ENCODE measurements at regions not wholly inside any gene's neighbourhood (a gene's known extent, or its start where the extent isn't known, plus 50 kb on each side); places are given as distances from the start of the nearest gene placed in this dataset.
"Not testable (repeated sequence)": the region's sequence is repeated elsewhere in the genome, so short reads cannot be mapped to it uniquely, and the experiment has no call there.

GRCh38 chr21:7916329-7917303 is 2604.8 kb upstream of the TPTE start:
- H3K4me1 ChIP-seq (ENCODE audit: control insufficient read depth, insufficient read depth, low read length) = no peaks in the 10 kb centered on the region
- no peak for DNase-seq (ENCODE audit: low read depth)

GRCh38 chr21:7917729-7918128 is 2603.7 kb upstream of the TPTE start:
- H3K4me1 ChIP-seq (ENCODE audit: control insufficient read depth, insufficient read depth, low read length) = no peaks in the 10 kb centered on the region
- H3K4me3 ChIP-seq (ENCODE audit: low read length) = no peak overlapping the region
- H3K9me3 ChIP-seq (ENCODE audit: control insufficient read depth, low read length) = peaks cover 29% of the 10 kb centered on the region
- H3K9ac ChIP-seq (ENCODE audit: low read length) = no peak overlapping the region
- no peaks in the 10 kb centered on the region for H3K36me3 ChIP-seq (ENCODE audit: control insufficient read depth, insufficient read depth, low read length, severe bottlenecking)
- DNase-seq (ENCODE audit: low read depth) = no peak
- no peaks in the 10 kb centered on the region for H3K27me3 ChIP-seq (replicated peaks; ENCODE audit: control insufficient read depth, insufficient read depth, low read length)

More at GRCh38 chr21:7916329-7917303, 2604.8 kb upstream of the TPTE start:
- Histone ChIP-seq H3K9ac (ENCODE audit: low read length) (no peak overlapping the region), H3K4me3 (ENCODE audit: low read length) (no peak overlapping the region), H3K36me3 (ENCODE audit: control insufficient read depth, insufficient read depth, low read length, severe bottlenecking) (no peaks in the 10 kb centered on the region), H3K27me3 (replicated peaks; ENCODE audit: control insufficient read depth, insufficient read depth, low read length) (no peaks in the 10 kb centered on the region), H3K9me3 (ENCODE audit: control insufficient read depth, low read length) (peaks cover 19% of the 10 kb centered on the region)

DNA sequence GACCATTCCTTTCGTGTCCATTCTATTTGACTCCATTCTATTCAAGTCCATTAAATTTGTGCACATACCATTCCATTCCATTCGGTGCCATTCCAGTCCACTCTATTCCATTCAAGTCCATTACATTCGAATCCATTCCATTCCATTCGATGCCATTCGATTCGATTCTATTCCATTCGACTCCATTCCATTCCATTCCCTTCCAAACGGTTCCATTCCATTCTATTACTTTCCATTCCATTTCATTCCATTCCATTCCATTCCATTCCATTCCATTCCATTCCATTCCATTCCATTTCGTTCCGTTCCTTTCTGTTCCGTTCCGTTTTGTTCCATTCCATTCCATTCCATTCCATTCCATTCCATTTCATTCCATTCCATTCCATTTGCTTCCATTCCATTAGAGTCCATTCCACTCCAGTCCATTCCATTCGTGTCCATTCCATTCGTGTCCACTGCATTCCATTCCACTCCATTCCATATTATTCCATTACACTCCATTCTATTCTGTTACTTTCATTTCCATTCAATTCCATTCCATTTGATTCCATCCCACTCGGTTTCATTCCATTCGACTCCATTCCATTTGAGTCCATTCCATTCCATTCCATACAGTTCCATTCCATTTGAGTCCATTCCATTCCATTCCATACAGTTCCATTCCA is 2595.3 kb upstream of the TPTE start:
- H3K9ac ChIP-seq (ENCODE audit: low read length); H3K4me1 ChIP-seq (ENCODE audit: control insufficient read depth, insufficient read depth, low read length); H3K4me3 ChIP-seq (ENCODE audit: low read length); H3K36me3 ChIP-seq (ENCODE audit: control insufficient read depth, insufficient read depth, low read length, severe bottlenecking); DNase-seq (ENCODE audit: low read depth); H3K27me3 ChIP-seq (replicated peaks; ENCODE audit: control insufficient read depth, insufficient read depth, low read length): not testable (repeated sequence)
- peaks cover 59% of the 10 kb centered on the region for H3K9me3 ChIP-seq (ENCODE audit: control insufficient read depth, low read length)

DNA sequence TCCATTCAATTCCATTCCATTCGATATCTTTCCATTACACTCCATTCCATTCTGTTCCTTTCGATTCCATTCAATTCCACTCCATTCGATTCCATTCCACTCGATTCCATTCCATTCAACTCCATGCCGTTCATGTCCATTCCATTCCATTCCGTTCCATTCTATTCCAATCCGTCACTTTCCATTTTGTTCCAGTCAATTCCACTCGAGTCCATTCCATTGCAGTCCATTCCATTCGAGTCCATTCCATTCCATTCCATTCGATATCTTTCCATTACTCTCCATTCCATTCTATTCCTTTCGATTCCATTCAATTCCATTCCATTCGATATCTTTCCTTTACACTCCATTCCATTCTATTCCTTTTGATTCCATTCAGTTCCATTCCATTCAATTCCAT is 2592.9 kb upstream of the TPTE start:
- not testable (repeated sequence) for H3K4me3 ChIP-seq (ENCODE audit: low read length); DNase-seq (ENCODE audit: low read depth); H3K9ac ChIP-seq (ENCODE audit: low read length); H3K27me3 ChIP-seq (replicated peaks; ENCODE audit: control insufficient read depth, insufficient read depth, low read length); H3K4me1 ChIP-seq (ENCODE audit: control insufficient read depth, insufficient read depth, low read length); H3K36me3 ChIP-seq (ENCODE audit: control insufficient read depth, insufficient read depth, low read length, severe bottlenecking)
- peaks cover 55% of the 10 kb centered on the region for H3K9me3 ChIP-seq (ENCODE audit: control insufficient read depth, low read length)

DNA sequence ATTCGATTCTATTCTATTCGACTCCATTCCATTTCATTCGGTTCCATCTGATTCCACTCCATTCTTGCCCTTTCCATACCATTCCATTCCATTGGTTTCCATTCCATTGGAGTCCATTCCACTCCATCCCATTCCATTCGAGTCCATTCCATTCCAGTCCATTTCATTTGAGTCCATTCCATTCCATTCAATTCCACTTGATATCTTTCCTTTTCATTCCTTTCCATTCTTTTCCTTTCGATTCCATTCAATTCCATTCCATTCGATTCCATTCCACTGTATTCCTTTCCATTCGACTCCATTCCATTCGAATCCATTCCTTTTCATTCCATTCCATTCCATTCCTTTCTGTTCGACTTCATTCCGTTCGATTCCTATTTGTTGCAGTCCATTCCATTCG is 2591.8 kb upstream of the TPTE start:
- H3K9me3 ChIP-seq (ENCODE audit: control insufficient read depth, low read length) = peaks cover 56% of the 10 kb centered on the region
- H3K4me1 ChIP-seq (ENCODE audit: control insufficient read depth, insufficient read depth, low read length); H3K27me3 ChIP-seq (replicated peaks; ENCODE audit: control insufficient read depth, insufficient read depth, low read length); DNase-seq (ENCODE audit: low read depth); H3K9ac ChIP-seq (ENCODE audit: low read length); H3K4me3 ChIP-seq (ENCODE audit: low read length); H3K36me3 ChIP-seq (ENCODE audit: control insufficient read depth, insufficient read depth, low read length, severe bottlenecking): not testable (repeated sequence)

- not testable (repeated sequence) for H3K4me1 ChIP-seq (ENCODE audit: control insufficient read depth, insufficient read depth, low read length); DNase-seq (ENCODE audit: low read depth); H3K36me3 ChIP-seq (ENCODE audit: control insufficient read depth, insufficient read depth, low read length, severe bottlenecking); H3K9ac ChIP-seq (ENCODE audit: low read length); H3K27me3 ChIP-seq (replicated peaks; ENCODE audit: control insufficient read depth, insufficient read depth, low read length); H3K4me3 ChIP-seq (ENCODE audit: low read length)
- peaks cover 57% of the 10 kb centered on the region for H3K9me3 ChIP-seq (ENCODE audit: control insufficient read depth, low read length)
These were observed 2590.9 kb upstream of the TPTE start for GRCh38 chr21:7930445-7930844.

GRCh38 chr21:7932113-7932512 is 2589.3 kb upstream of the TPTE start:
- not testable (repeated sequence) for H3K4me3 ChIP-seq (ENCODE audit: low read length); H3K9ac ChIP-seq (ENCODE audit: low read length); H3K36me3 ChIP-seq (ENCODE audit: control insufficient read depth, insufficient read depth, low read length, severe bottlenecking); H3K4me1 ChIP-seq (ENCODE audit: control insufficient read depth, insufficient read depth, low read length); H3K27me3 ChIP-seq (replicated peaks; ENCODE audit: control insufficient read depth, insufficient read depth, low read length); DNase-seq (ENCODE audit: low read depth)
- peaks cover 60% of the 10 kb centered on the region for H3K9me3 ChIP-seq (ENCODE audit: control insufficient read depth, low read length)

- H3K27me3 ChIP-seq (replicated peaks; ENCODE audit: control insufficient read depth, insufficient read depth, low read length); H3K4me3 ChIP-seq (ENCODE audit: low read length); H3K4me1 ChIP-seq (ENCODE audit: control insufficient read depth, insufficient read depth, low read length); DNase-seq (ENCODE audit: low read depth); H3K9ac ChIP-seq (ENCODE audit: low read length); H3K36me3 ChIP-seq (ENCODE audit: control insufficient read depth, insufficient read depth, low read length, severe bottlenecking): not testable (repeated sequence)
- peaks cover 66% of the 10 kb centered on the region for H3K9me3 ChIP-seq (ENCODE audit: control insufficient read depth, low read length)
These were observed 2588.5 kb upstream of the TPTE start for GRCh38 chr21:7932834-7933233.

DNA sequence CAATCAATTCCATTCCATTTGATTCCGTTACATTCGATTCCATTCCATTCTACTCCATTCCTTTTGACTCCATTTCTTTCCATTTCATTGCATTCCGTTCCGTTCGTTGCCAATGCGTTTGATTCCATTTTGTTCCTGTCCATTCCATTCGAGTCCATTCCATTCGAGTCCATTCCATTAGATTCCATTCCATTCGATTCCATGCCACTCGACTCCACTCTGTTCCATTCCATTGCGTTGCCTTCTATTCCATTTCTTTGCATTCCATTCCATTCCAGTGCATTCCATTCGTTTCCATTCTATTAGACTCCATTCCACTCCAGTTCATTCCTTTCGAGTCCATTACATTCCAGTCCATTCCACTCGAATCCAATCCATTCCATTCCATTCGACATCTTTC is 2587.5 kb upstream of the TPTE start:
- Histone ChIP-seq H3K4me3 (ENCODE audit: low read length) (no peak overlapping the region), H3K9me3 (ENCODE audit: control insufficient read depth, low read length) (peaks cover 71% of the 10 kb centered on the region), H3K27me3 (replicated peaks; ENCODE audit: control insufficient read depth, insufficient read depth, low read length) (no peaks in the 10 kb centered on the region), H3K4me1 (ENCODE audit: control insufficient read depth, insufficient read depth, low read length) (no peaks in the 10 kb centered on the region), H3K9ac (ENCODE audit: low read length) (no peak overlapping the region), H3K36me3 (ENCODE audit: control insufficient read depth, insufficient read depth, low read length, severe bottlenecking) (no peaks in the 10 kb centered on the region)
- no peak for DNase-seq (ENCODE audit: low read depth)

DNA sequence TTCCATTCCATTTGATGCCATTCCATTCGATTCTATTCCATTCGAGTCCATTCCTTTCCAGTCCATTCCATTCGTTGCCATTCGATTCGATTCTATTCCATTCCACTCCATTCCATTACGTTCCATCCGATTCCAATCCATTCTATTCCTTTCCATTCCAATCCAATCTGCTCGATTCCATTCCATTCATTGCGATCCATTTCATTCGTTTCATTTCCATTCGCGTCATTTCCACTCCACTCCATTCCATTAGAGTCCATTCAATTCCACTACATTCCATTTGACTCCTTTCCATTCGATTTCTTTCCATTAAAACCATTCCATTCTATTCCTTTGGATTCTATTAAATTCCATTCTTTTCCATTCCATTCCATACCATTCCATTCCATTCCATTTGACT is 2584.1 kb upstream of the TPTE start:
- H3K4me3 ChIP-seq (ENCODE audit: low read length); H3K27me3 ChIP-seq (replicated peaks; ENCODE audit: control insufficient read depth, insufficient read depth, low read length); H3K4me1 ChIP-seq (ENCODE audit: control insufficient read depth, insufficient read depth, low read length); H3K9ac ChIP-seq (ENCODE audit: low read length); H3K36me3 ChIP-seq (ENCODE audit: control insufficient read depth, insufficient read depth, low read length, severe bottlenecking); DNase-seq (ENCODE audit: low read depth): not testable (repeated sequence)
- peaks cover 90% of the 10 kb centered on the region for H3K9me3 ChIP-seq (ENCODE audit: control insufficient read depth, low read length)

GRCh38 chr21:7938223-7938622 is 2583.2 kb upstream of the TPTE start:
- H3K36me3 ChIP-seq (ENCODE audit: control insufficient read depth, insufficient read depth, low read length, severe bottlenecking); H3K27me3 ChIP-seq (replicated peaks; ENCODE audit: control insufficient read depth, insufficient read depth, low read length); H3K4me3 ChIP-seq (ENCODE audit: low read length); DNase-seq (ENCODE audit: low read depth); H3K4me1 ChIP-seq (ENCODE audit: control insufficient read depth, insufficient read depth, low read length); H3K9ac ChIP-seq (ENCODE audit: low read length): not testable (repeated sequence)
- peaks cover 90% of the 10 kb centered on the region for H3K9me3 ChIP-seq (ENCODE audit: control insufficient read depth, low read length)
